ENCODE measurements at regions not wholly inside any gene's neighbourhood (a gene's known extent, or its start where the extent isn't known, plus 50 kb on each side); places are given as distances from the start of the nearest gene placed in this dataset.

- no peak for DNase-seq (ENCODE audit: low read depth)
- H3K4me3 ChIP-seq (ENCODE audit: low read depth, low read length) = no peak overlapping the region
- TF ChIP-seq CTCF (IDR thresholded peaks at IDR 0.05; ENCODE audit: insufficient read depth, low read depth, low read length) = no peak
Observed at GRCh38 chr2:144240656-144241339, 279.1 kb downstream of the ZEB2 start.

- no peak for DNase-seq (ENCODE audit: low read depth)
- no peak for TF ChIP-seq CTCF (IDR thresholded peaks at IDR 0.05; ENCODE audit: insufficient read depth, low read depth, low read length)
- no peak overlapping the region for H3K4me3 ChIP-seq (ENCODE audit: low read depth, low read length)
Observed at GRCh38 chr2:144239726-144240125, 280.2 kb downstream of the ZEB2 start.

- DNase-seq (ENCODE audit: low read depth) = no peak
- no peak overlapping the region for H3K4me3 ChIP-seq (ENCODE audit: low read depth, low read length)
- TF ChIP-seq CTCF (IDR thresholded peaks at IDR 0.05; ENCODE audit: insufficient read depth, low read depth, low read length) = no peak
Observed at GRCh38 chr2:144239306-144239705, 280.6 kb downstream of the ZEB2 start.

GRCh38 chr2:144237830-144238627 is 281.9 kb downstream of the ZEB2 start:
- no peak overlapping the region for H3K4me3 ChIP-seq (ENCODE audit: low read depth, low read length)
- no peak for DNase-seq (ENCODE audit: low read depth)
- no peak for TF ChIP-seq CTCF (IDR thresholded peaks at IDR 0.05; ENCODE audit: insufficient read depth, low read depth, low read length)

GRCh38 chr2:144237108-144237507 is 282.8 kb downstream of the ZEB2 start:
- TF ChIP-seq CTCF (IDR thresholded peaks at IDR 0.05; ENCODE audit: insufficient read depth, low read depth, low read length) = no peak
- no peak for DNase-seq (ENCODE audit: low read depth)
- no peak overlapping the region for H3K4me3 ChIP-seq (ENCODE audit: low read depth, low read length)

- TF ChIP-seq CTCF (IDR thresholded peaks at IDR 0.05; ENCODE audit: insufficient read depth, low read depth, low read length) = no peak
- no peak for DNase-seq (ENCODE audit: low read depth)
- no peak overlapping the region for H3K4me3 ChIP-seq (ENCODE audit: low read depth, low read length)
Observed at GRCh38 chr2:144235050-144235449, 284.9 kb downstream of the ZEB2 start.

Data from fibroblast of villous mesenchyme (primary cell).